SK-N-SH treated with all-trans-retinoic acid at 6 μM for 48 hours (cell line): ENCODE measurements at regions not wholly inside any gene's neighbourhood (a gene's known extent, or its start where the extent isn't known, plus 50 kb on each side); places are given as distances from the start of the nearest gene placed in this dataset.
"Not testable (repeated sequence)": the region's sequence is repeated elsewhere in the genome, so short reads cannot be mapped to it uniquely, and the experiment has no call there.

ENCODE experiments used
- ATAC-seq: fragments of 200-7000 bp; cut with Tn5 transposase; 3 replicates; pipeline ENCODE4 v1.9.1; 2020; ENCODE audit warnings: mild to moderate bottlenecking, moderate library complexity
- BACH2 ChIP-seq: fragments of 250-450 bp; sonication (Bioruptor Pico); IDR thresholded peaks from 2 replicates; pipeline ENCODE4 v1.9.0; 2021; ENCODE audit warnings: mild to moderate bottlenecking, borderline replicate concordance
- CREB5 ChIP-seq: fragments of 250-450 bp; sonication (Bioruptor Pico); IDR thresholded peaks from 2 replicates; pipeline ENCODE4 v1.5.1; 2020; ENCODE audit warnings: low read depth, mild to moderate bottlenecking, moderate library complexity
- CSRNP3 ChIP-seq: fragments of 250-450 bp; sonication (Bioruptor Pico); IDR thresholded peaks from 2 replicates; pipeline ENCODE4 v1.5.1; 2021; ENCODE audit warnings: mild to moderate bottlenecking, moderate library complexity
- ESRRG ChIP-seq: fragments of 250-450 bp; sonication (Bioruptor Pico); IDR thresholded peaks from 2 replicates; pipeline ENCODE4 v1.6.1; 2021; ENCODE audit warnings: mild to moderate bottlenecking
- GLIS3 ChIP-seq: fragments of 250-450 bp; sonication (Bioruptor Pico); IDR thresholded peaks from 2 replicates; pipeline ENCODE4 v1.5.0; 2020; ENCODE audit warnings: mild to moderate bottlenecking, moderate library complexity
- ISL1 ChIP-seq: fragments of 250-450 bp; sonication (Bioruptor Pico); IDR thresholded peaks from 2 replicates; pipeline ENCODE4 v2.1.2; 2022; ENCODE audit warnings: mild to moderate bottlenecking, moderate library complexity
- OSR1 ChIP-seq: fragments of 250-450 bp; sonication (Bioruptor Pico); IDR thresholded peaks from 2 replicates; pipeline ENCODE4 v1.8.0; 2022; ENCODE audit warnings: moderate library complexity, mild to moderate bottlenecking, inconsistent platforms
- PPARA ChIP-seq: fragments of 250-450 bp; sonication (Bioruptor Pico); IDR thresholded peaks from 2 replicates; pipeline ENCODE4 v1.5.0; 2020; ENCODE audit warnings: mild to moderate bottlenecking, borderline replicate concordance
- RARB ChIP-seq: fragments of 250-450 bp; sonication (Bioruptor Pico); IDR thresholded peaks from 2 replicates; pipeline ENCODE4 v1.8.0; 2021; ENCODE audit warnings: mild to moderate bottlenecking, moderate library complexity
- SNAI2 ChIP-seq: fragments of 250-450 bp; sonication (Bioruptor Pico); IDR thresholded peaks from 2 replicates; pipeline ENCODE4 v1.5.0; 2020; ENCODE audit warnings: mild to moderate bottlenecking, moderate library complexity
- TCF4 ChIP-seq: fragments of 250-450 bp; sonication (Bioruptor Pico); IDR thresholded peaks from 2 replicates; pipeline ENCODE4 v1.8.0; 2021; ENCODE audit warnings: mild to moderate bottlenecking, moderate library complexity, borderline replicate concordance
- TOX ChIP-seq: fragments of 250-450 bp; sonication (Bioruptor Pico); IDR thresholded peaks from 2 replicates; pipeline ENCODE4 v1.8.0; 2021; ENCODE audit warnings: mild to moderate bottlenecking, moderate library complexity, borderline replicate concordance
- TSHZ2 ChIP-seq: fragments of 250-450 bp; sonication (Bioruptor Pico); IDR thresholded peaks from 2 replicates; pipeline ENCODE4 v1.5.0; 2020; ENCODE audit warnings: mild to moderate bottlenecking, moderate library complexity
- ZC3H10 ChIP-seq: fragments of 250-450 bp; sonication (Bioruptor Pico); IDR thresholded peaks from 2 replicates; pipeline ENCODE4 v1.5.1; 2021; ENCODE audit warnings: mild to moderate bottlenecking, moderate library complexity
- ZFP3 ChIP-seq: fragments of 250-450 bp; sonication (Bioruptor Pico); IDR thresholded peaks from 2 replicates; pipeline ENCODE4 v1.5.0; 2020; ENCODE audit warnings: mild to moderate bottlenecking, moderate library complexity
- ZFP30 ChIP-seq: fragments of 450-650 bp; formaldehyde crosslinking; IDR thresholded peaks from 2 replicates; pipeline ENCODE4 v1.5.0; 2022; ENCODE audit warnings: mild to moderate bottlenecking, moderate library complexity
- ZNF565 ChIP-seq: fragments of 450-650 bp; formaldehyde crosslinking; conservative IDR thresholded peaks from 2 replicates; pipeline ENCODE4 v1.5.0; 2020; ENCODE audit warnings: low read depth, mild to moderate bottlenecking, moderate library complexity
- ZNF70 ChIP-seq: fragments of 450-650 bp; formaldehyde crosslinking; IDR thresholded peaks from 2 replicates; pipeline ENCODE4 v1.5.0; 2020; ENCODE audit warnings: mild to moderate bottlenecking, moderate library complexity
- ZNF8 ChIP-seq: fragments of 450-650 bp; formaldehyde crosslinking; IDR thresholded peaks from 2 replicates; pipeline ENCODE4 v1.5.0; 2020; ENCODE audit warnings: mild to moderate bottlenecking, moderate library complexity

GRCh38 chr1:182226618-182227017 lies 165.0 kb downstream of the GLUL start:
- TF ChIP-seq GLIS3, result no peak
- ATAC-seq, result no peak

GRCh38 chr1:182225755-182226154 lies 164.2 kb upstream of the ZNF648 start:
- ATAC-seq, result not testable (repeated sequence)

GRCh38 chr1:182221990-182222389 lies 160.5 kb upstream of the ZNF648 start:
- not testable (repeated sequence) for ATAC-seq

GRCh38 chr1:182221367-182221766 lies 159.9 kb upstream of the ZNF648 start:
- ATAC-seq, result not testable (repeated sequence)

- TF ChIP-seq CSRNP3 (no peak), ZNF70 (CRISPR knock-in tag) (no peak), TSHZ2 (CRISPR knock-in tag) (no peak), ZC3H10 (CRISPR knock-in tag) (no peak)
Observed at GRCh38 chr1:182217967-182218366, 156.5 kb upstream of the ZNF648 start.

GRCh38 chr1:182217071-182217470 lies 155.6 kb upstream of the ZNF648 start:
- TF ChIP-seq TCF4 (no peak), ISL1 (CRISPR knock-in tag) (no peak), TSHZ2 (CRISPR knock-in tag) (no peak), ZFP30 (no peak), ESRRG (CRISPR knock-in tag) (no peak), TOX (CRISPR knock-in tag) (no peak), PPARA (CRISPR knock-in tag) (no peak), ZNF8 (CRISPR knock-in tag) (no peak), SNAI2 (CRISPR knock-in tag) (no peak), ZFP3 (CRISPR knock-in tag) (no peak), CSRNP3 (no peak), OSR1 (CRISPR knock-in tag) (no peak), CREB5 (CRISPR knock-in tag) (no peak), ZNF565 (CRISPR knock-in tag) (no peak), ZNF70 (CRISPR knock-in tag) (no peak), GLIS3 (no peak), BACH2 (CRISPR knock-in tag) (no peak), RARB (CRISPR knock-in tag) (no peak)
- TF ChIP-seq, all 23 proteins: peak for 0
- no peak for ATAC-seq

More at GRCh38 chr1:182217967-182218366, 156.5 kb upstream of the ZNF648 start:
- ATAC-seq, result no peak
